ENCODE measurements at regions not wholly inside any gene's neighbourhood (a gene's known extent, or its start where the extent isn't known, plus 50 kb on each side); places are given as distances from the start of the nearest gene placed in this dataset.

- Histone ChIP-seq H3K4me1 (ENCODE audit: control insufficient read depth in 1 of 2, insufficient read depth in 2 of 2, low read depth in 1 of 2, low read length in 1 of 2) (peaks cover 0 to 9% of the 10 kb centered on the region in 2 experiments; a peak in 1 of 4 replicates), H3K27ac (ENCODE audit: low read depth in 2 of 2, low read length in 1 of 2) (peak overlapping the region in 1 of 2 experiments; percentile 46; a peak in 2 of 4 replicates), H3K27me3 (ENCODE audit: insufficient read depth) (no peaks in the 10 kb centered on the region), H3K9ac (no peak overlapping the region), H3K9me2 (no peaks in the 10 kb centered on the region), H3K9me3 (no peaks in the 10 kb centered on the region), H2AFZ (ENCODE audit: low read depth) (peak overlapping the region; percentile 69), H3F3A (replicated peaks; ENCODE audit: insufficient read depth) (no peaks in the 10 kb centered on the region), H3K4me2 (peak overlapping the region; percentile 47), H3K4me3 (ENCODE audit: low read depth in 2 of 2, low read length in 1 of 2) (no peak overlapping the region), H3K79me2 (ENCODE audit: insufficient read depth) (no peaks in the 10 kb centered on the region), H4K20me1 (ENCODE audit: insufficient read depth) (no peaks in the 10 kb centered on the region), H3K36me3 (replicated peaks in 1 of 2; ENCODE audit: control insufficient read depth in 1 of 2, insufficient read depth in 2 of 2, low read length in 1 of 2) (no peaks in the 10 kb centered on the region)
- TF ChIP-seq EP300 (IDR thresholded peaks at IDR 0.05; ENCODE audit: borderline replicate concordance in 1 of 2, low read depth in 1 of 2, low read length in 1 of 2) (no peak), FOSL2 (IDR thresholded peaks at IDR 0.05; ENCODE audit: borderline replicate concordance, low read depth) (peak; percentile 54; the same call in 1 of the 2 replicates), PBX3 (IDR thresholded peaks at IDR 0.05) (no peak), SIN3A (IDR thresholded peaks at IDR 0.05; ENCODE audit: borderline replicate concordance, low read depth, low read length) (no peak), JUND (IDR thresholded peaks at IDR 0.05) (peak; percentile 57)
- CTCF ChIA-PET: no interaction called here
- POLR2A ChIA-PET: no interaction called here
- no peak for DNase-seq
- 7% methylated on average over 2 of the region's 2 CpGs for WGBS (ENCODE audit: low lambda C conversion rate)
Measured at GRCh38 chr4:103996637-103997036, 276.9 kb upstream of the TACR3 start.

- 0 out of 2 replicates have a peak, but pooled peaks cover 3% of the 10 kb centered on the region for H3K9me3 ChIP-seq
- POLR2A ChIA-PET: no interaction called here
Measured at GRCh38 chr4:103996064-103996463, 276.3 kb upstream of the TACR3 start.

More at GRCh38 chr4:103996064-103996463, 276.3 kb upstream of the TACR3 start:
- Histone ChIP-seq H3K79me2 (ENCODE audit: insufficient read depth) (no peaks in the 10 kb centered on the region), H2AFZ (ENCODE audit: low read depth) (peak overlapping the region; percentile 69), H3F3A (replicated peaks; ENCODE audit: insufficient read depth) (no peaks in the 10 kb centered on the region), H3K4me2 (peak overlapping the region; percentile 47; the same call in 1 of the 2 replicates), H3K27me3 (ENCODE audit: insufficient read depth) (no peaks in the 10 kb centered on the region), H4K20me1 (ENCODE audit: insufficient read depth) (no peaks in the 10 kb centered on the region), H3K4me1 (ENCODE audit: control insufficient read depth in 1 of 2, insufficient read depth in 2 of 2, low read depth in 1 of 2, low read length in 1 of 2) (peaks cover 0 to 9% of the 10 kb centered on the region in 2 experiments; a peak in 1 of 4 replicates), H3K9me2 (no peaks in the 10 kb centered on the region), H3K36me3 (replicated peaks in 1 of 2; ENCODE audit: control insufficient read depth in 1 of 2, insufficient read depth in 2 of 2, low read length in 1 of 2) (no peaks in the 10 kb centered on the region), H3K4me3 (ENCODE audit: low read depth in 2 of 2, low read length in 1 of 2) (no peak overlapping the region), H3K27ac (ENCODE audit: low read depth in 2 of 2, low read length in 1 of 2) (peak overlapping the region in 1 of 2 experiments; percentile 46; a peak in 2 of 4 replicates), H3K9ac (no peak overlapping the region)
- 4% methylated on average over 2 of the region's 2 CpGs for WGBS (ENCODE audit: low lambda C conversion rate)
- peak; percentile 44 for TF ChIP-seq RAD21 (IDR thresholded peaks at IDR 0.05; ENCODE audit: low read length)
- TF ChIP-seq CTCF (IDR thresholded peaks at IDR 0.05): peak; percentile 42
- TF ChIP-seq USF1 (IDR thresholded peaks at IDR 0.05; ENCODE audit: borderline replicate concordance, low read depth): no peak
- no peak for DNase-seq
- CTCF ChIA-PET: no interaction called here

Data from SK-N-SH (cell line).